ENCODE measurements at regions not wholly inside any gene's neighbourhood (a gene's known extent, or its start where the extent isn't known, plus 50 kb on each side); places are given as distances from the start of the nearest gene placed in this dataset.

DNA sequence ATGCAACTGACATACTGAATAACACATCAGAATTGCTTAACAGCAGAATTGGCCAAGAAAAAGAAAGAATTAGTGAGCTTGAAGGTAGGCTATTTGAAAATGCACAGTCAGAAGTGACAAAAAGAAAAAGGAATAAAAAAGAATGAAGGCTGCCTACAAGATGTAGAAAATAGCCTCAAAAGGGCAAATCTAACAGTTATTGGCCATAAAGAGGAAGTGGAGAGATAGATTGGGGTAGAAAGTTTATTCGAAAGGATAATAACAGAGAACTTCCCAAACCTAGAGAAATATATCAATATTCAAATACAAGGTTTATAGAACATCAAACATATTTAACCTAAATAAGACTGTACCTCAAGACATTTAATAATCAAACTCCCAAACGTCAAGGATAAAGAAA lies 67.5 kb downstream of the ATP6V1G3 start:
- H3K4me1 ChIP-seq (ENCODE audit: control insufficient read depth in 2 of 2, insufficient read depth in 2 of 2, low read length in 1 of 2) = no peaks in the 10 kb centered on the region
- no peaks in the 10 kb centered on the region for H3K27me3 ChIP-seq (ENCODE audit: control insufficient read depth in 1 of 2, insufficient read depth in 2 of 2, low read length in 2 of 2)
- H3K9me3 ChIP-seq (ENCODE audit: control insufficient read depth in 2 of 2, insufficient read depth in 1 of 2, low read depth in 1 of 2, low read length in 1 of 2) = no peaks in the 10 kb centered on the region
- no peaks in the 10 kb centered on the region for H3K36me3 ChIP-seq (ENCODE audit: control insufficient read depth in 2 of 2, insufficient read depth in 2 of 2, low read length in 1 of 2)
- H3K27ac ChIP-seq (ENCODE audit: low read depth in 2 of 2, low read length in 1 of 2) = no peak overlapping the region
- 78 to 80% methylated on average over 2 of the region's 2 CpGs for WGBS, 2 donors
- H3K4me3 ChIP-seq (ENCODE audit: low read depth in 1 of 2, low read length in 2 of 2) = no peak overlapping the region

GRCh38 chr1:198472119-198472518 lies 68.4 kb downstream of the ATP6V1G3 start:
- Histone ChIP-seq H3K27me3 (ENCODE audit: control insufficient read depth in 1 of 2, insufficient read depth in 2 of 2, low read length in 2 of 2) (no peaks in the 10 kb centered on the region), H3K4me1 (ENCODE audit: control insufficient read depth in 2 of 2, insufficient read depth in 2 of 2, low read length in 1 of 2) (no peaks in the 10 kb centered on the region), H3K9me3 (ENCODE audit: control insufficient read depth in 2 of 2, insufficient read depth in 1 of 2, low read depth in 1 of 2, low read length in 1 of 2) (no peaks in the 10 kb centered on the region), H3K4me3 (ENCODE audit: low read depth in 1 of 2, low read length in 2 of 2) (no peak overlapping the region), H3K36me3 (ENCODE audit: control insufficient read depth in 2 of 2, insufficient read depth in 2 of 2, low read length in 1 of 2) (no peaks in the 10 kb centered on the region), H3K27ac (ENCODE audit: low read depth in 2 of 2, low read length in 1 of 2) (no peak overlapping the region)
- 83 to 89% methylated on average over 1 of the region's 1 CpG for WGBS, 2 donors

GRCh38 chr1:198467907-198468306 lies 72.6 kb downstream of the ATP6V1G3 start:
- 89 to 95% methylated on average over 2 of the region's 2 CpGs for WGBS, 2 donors

GRCh38 chr1:198467342-198467741 lies 73.1 kb downstream of the ATP6V1G3 start:
- no peaks in the 10 kb centered on the region for H3K36me3 ChIP-seq (ENCODE audit: control insufficient read depth in 2 of 2, insufficient read depth in 2 of 2, low read length in 1 of 2)
- H3K9me3 ChIP-seq (ENCODE audit: control insufficient read depth in 2 of 2, insufficient read depth in 1 of 2, low read depth in 1 of 2, low read length in 1 of 2) = no peaks in the 10 kb centered on the region
- H3K4me3 ChIP-seq (ENCODE audit: low read depth in 1 of 2, low read length in 2 of 2) = no peak overlapping the region
- H3K27ac ChIP-seq (ENCODE audit: low read depth in 2 of 2, low read length in 1 of 2) = no peak overlapping the region
- WGBS, 2 donors = 62 to 66% methylated on average over 2 of the region's 2 CpGs
- no peaks in the 10 kb centered on the region for H3K4me1 ChIP-seq (ENCODE audit: control insufficient read depth in 2 of 2, insufficient read depth in 2 of 2, low read length in 1 of 2)
- H3K27me3 ChIP-seq (ENCODE audit: control insufficient read depth in 1 of 2, insufficient read depth in 2 of 2, low read length in 2 of 2) = no peaks in the 10 kb centered on the region

More at GRCh38 chr1:198467907-198468306, 72.6 kb downstream of the ATP6V1G3 start:
- no peak overlapping the region for H3K4me3 ChIP-seq (ENCODE audit: low read depth in 1 of 2, low read length in 2 of 2)
- H3K27me3 ChIP-seq (ENCODE audit: control insufficient read depth in 1 of 2, insufficient read depth in 2 of 2, low read length in 2 of 2) = no peaks in the 10 kb centered on the region
- H3K27ac ChIP-seq (ENCODE audit: low read depth in 2 of 2, low read length in 1 of 2) = no peak overlapping the region
- no peaks in the 10 kb centered on the region for H3K36me3 ChIP-seq (ENCODE audit: control insufficient read depth in 2 of 2, insufficient read depth in 2 of 2, low read length in 1 of 2)
- no peaks in the 10 kb centered on the region for H3K9me3 ChIP-seq (ENCODE audit: control insufficient read depth in 2 of 2, insufficient read depth in 1 of 2, low read depth in 1 of 2, low read length in 1 of 2)
- no peaks in the 10 kb centered on the region for H3K4me1 ChIP-seq (ENCODE audit: control insufficient read depth in 2 of 2, insufficient read depth in 2 of 2, low read length in 1 of 2)

DNA sequence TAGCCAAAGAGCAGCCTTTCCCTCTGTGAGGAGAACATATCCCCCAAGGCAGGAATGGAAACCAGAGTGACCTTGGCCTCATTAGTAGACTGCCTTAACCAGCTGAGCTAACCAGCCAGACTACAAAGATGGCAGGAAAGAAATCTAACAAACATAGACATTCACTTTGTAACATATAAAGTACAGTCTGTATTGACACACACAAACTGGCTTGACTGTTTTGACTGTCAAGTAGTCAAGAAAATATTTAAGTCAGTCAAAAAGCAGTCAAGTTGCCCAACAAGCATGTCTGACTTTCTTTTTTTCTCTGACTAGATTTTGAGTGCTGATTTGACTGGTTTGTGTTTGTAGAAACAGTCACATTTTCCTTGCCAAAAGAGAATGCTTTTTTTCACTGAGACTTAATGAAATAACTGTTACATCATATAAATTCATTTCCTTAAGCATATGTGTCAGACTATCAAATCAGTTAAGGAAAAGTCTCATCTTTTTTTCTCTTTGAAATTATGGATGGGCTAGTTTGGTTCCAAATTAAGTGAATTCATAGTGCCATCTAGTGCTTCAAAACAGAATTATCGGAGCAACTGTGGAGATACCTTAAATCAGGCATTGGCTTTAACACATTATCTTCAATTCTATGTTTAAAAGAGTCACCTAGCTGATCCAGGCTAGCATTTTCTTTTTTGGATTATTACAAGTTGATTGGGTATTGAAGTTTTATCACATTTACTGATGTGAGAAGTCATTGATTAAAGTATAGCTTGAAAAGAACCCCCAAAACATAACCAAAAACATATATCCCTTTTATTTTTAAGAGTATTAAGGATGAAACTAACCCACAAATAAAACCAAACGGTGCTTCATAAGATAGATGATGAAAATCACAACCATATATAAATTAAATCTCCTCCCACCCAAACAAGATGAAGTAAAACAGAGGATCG lies 75.0 kb downstream of the ATP6V1G3 start:
- H3K27ac ChIP-seq (ENCODE audit: low read depth in 2 of 2, low read length in 1 of 2) = no peak overlapping the region
- 38 to 39% methylated on average over 3 of the region's 3 CpGs for WGBS, 2 donors

GRCh38 chr1:198463709-198464108 lies 76.8 kb downstream of the ATP6V1G3 start:
- Histone ChIP-seq H3K27me3 (ENCODE audit: control insufficient read depth in 1 of 2, insufficient read depth in 2 of 2, low read length in 2 of 2) (no peaks in the 10 kb centered on the region), H3K36me3 (ENCODE audit: control insufficient read depth in 2 of 2, insufficient read depth in 2 of 2, low read length in 1 of 2) (no peaks in the 10 kb centered on the region), H3K9me3 (ENCODE audit: control insufficient read depth in 2 of 2, insufficient read depth in 1 of 2, low read depth in 1 of 2, low read length in 1 of 2) (no peaks in the 10 kb centered on the region), H3K4me1 (ENCODE audit: control insufficient read depth in 2 of 2, insufficient read depth in 2 of 2, low read length in 1 of 2) (no peaks in the 10 kb centered on the region), H3K4me3 (ENCODE audit: low read depth in 1 of 2, low read length in 2 of 2) (no peak overlapping the region), H3K27ac (ENCODE audit: low read depth in 2 of 2, low read length in 1 of 2) (no peak overlapping the region)

More for the DNA sequence above, 75.0 kb downstream of the ATP6V1G3 start:
- H3K4me3 ChIP-seq (ENCODE audit: low read depth in 1 of 2, low read length in 2 of 2) = no peak overlapping the region
- no peaks in the 10 kb centered on the region for H3K36me3 ChIP-seq (ENCODE audit: control insufficient read depth in 2 of 2, insufficient read depth in 2 of 2, low read length in 1 of 2)
- H3K9me3 ChIP-seq (ENCODE audit: control insufficient read depth in 2 of 2, insufficient read depth in 1 of 2, low read depth in 1 of 2, low read length in 1 of 2) = no peaks in the 10 kb centered on the region
- no peaks in the 10 kb centered on the region for H3K4me1 ChIP-seq (ENCODE audit: control insufficient read depth in 2 of 2, insufficient read depth in 2 of 2, low read length in 1 of 2)
- no peaks in the 10 kb centered on the region for H3K27me3 ChIP-seq (ENCODE audit: control insufficient read depth in 1 of 2, insufficient read depth in 2 of 2, low read length in 2 of 2)

- 52 to 79% methylated on average over 1 of the region's 1 CpG for WGBS, 2 donors
- Histone ChIP-seq H3K4me3 (ENCODE audit: low read depth in 1 of 2, low read length in 2 of 2) (no peak overlapping the region), H3K27ac (ENCODE audit: low read depth in 2 of 2, low read length in 1 of 2) (no peak overlapping the region), H3K36me3 (ENCODE audit: control insufficient read depth in 2 of 2, insufficient read depth in 2 of 2, low read length in 1 of 2) (no peaks in the 10 kb centered on the region), H3K4me1 (ENCODE audit: control insufficient read depth in 2 of 2, insufficient read depth in 2 of 2, low read length in 1 of 2) (no peaks in the 10 kb centered on the region), H3K9me3 (ENCODE audit: control insufficient read depth in 2 of 2, insufficient read depth in 1 of 2, low read depth in 1 of 2, low read length in 1 of 2) (no peaks in the 10 kb centered on the region), H3K27me3 (ENCODE audit: control insufficient read depth in 1 of 2, insufficient read depth in 2 of 2, low read length in 2 of 2) (no peaks in the 10 kb centered on the region)
Observed at GRCh38 chr1:198462365-198463019, 78.0 kb downstream of the ATP6V1G3 start.

- 79 to 86% methylated on average over 3 of the region's 3 CpGs for WGBS, 2 donors
- Histone ChIP-seq H3K27ac (ENCODE audit: low read depth in 2 of 2, low read length in 1 of 2) (no peak overlapping the region), H3K4me3 (ENCODE audit: low read depth in 1 of 2, low read length in 2 of 2) (no peak overlapping the region), H3K4me1 (ENCODE audit: control insufficient read depth in 2 of 2, insufficient read depth in 2 of 2, low read length in 1 of 2) (no peaks in the 10 kb centered on the region), H3K36me3 (ENCODE audit: control insufficient read depth in 2 of 2, insufficient read depth in 2 of 2, low read length in 1 of 2) (no peaks in the 10 kb centered on the region), H3K9me3 (ENCODE audit: control insufficient read depth in 2 of 2, insufficient read depth in 1 of 2, low read depth in 1 of 2, low read length in 1 of 2) (no peaks in the 10 kb centered on the region), H3K27me3 (ENCODE audit: control insufficient read depth in 1 of 2, insufficient read depth in 2 of 2, low read length in 2 of 2) (no peaks in the 10 kb centered on the region)
Observed at GRCh38 chr1:198455966-198456365, 84.5 kb downstream of the ATP6V1G3 start.

DNA sequence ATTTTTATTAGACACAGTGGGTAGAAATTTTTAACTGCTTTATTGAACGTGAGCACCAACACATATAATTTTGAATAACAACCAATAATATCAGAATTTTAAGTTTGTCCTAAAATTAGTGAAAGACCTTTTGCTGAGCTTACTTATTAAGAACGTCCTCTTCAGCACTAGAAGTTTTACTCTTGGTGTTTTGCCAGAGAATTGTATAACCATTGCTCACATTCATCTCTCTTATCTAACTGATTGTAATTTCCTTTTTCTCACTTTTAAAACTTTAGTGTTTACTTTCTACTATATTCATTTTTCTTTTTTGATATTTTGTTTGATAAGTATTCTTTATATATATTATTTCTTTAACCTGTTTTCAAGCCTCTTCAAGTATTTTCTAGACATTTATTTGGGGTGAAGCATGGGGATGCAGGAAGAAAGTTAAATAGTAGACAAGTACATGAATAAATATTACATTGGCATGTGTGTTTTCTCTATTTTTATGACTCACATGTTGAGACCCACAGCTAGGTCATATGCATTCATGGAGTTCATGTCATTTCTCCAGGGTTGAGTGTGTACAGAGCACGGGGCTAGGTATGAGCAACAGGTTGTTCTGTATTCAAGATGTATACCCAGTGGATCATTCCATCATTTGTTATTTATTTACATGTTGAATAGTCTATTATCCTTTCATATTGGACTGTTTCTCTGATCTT lies 90.6 kb downstream of the ATP6V1G3 start:
- no peaks in the 10 kb centered on the region for H3K27me3 ChIP-seq (ENCODE audit: control insufficient read depth in 1 of 2, insufficient read depth in 2 of 2, low read length in 2 of 2)
- H3K9me3 ChIP-seq (ENCODE audit: control insufficient read depth in 2 of 2, insufficient read depth in 1 of 2, low read depth in 1 of 2, low read length in 1 of 2) = no peaks in the 10 kb centered on the region
- 38 to 41% methylated on average over 3 of the region's 3 CpGs for WGBS, 2 donors
- H3K4me1 ChIP-seq (ENCODE audit: control insufficient read depth in 2 of 2, insufficient read depth in 2 of 2, low read length in 1 of 2) = no peaks in the 10 kb centered on the region
- no peak overlapping the region for H3K27ac ChIP-seq (ENCODE audit: low read depth in 2 of 2, low read length in 1 of 2)
- H3K36me3 ChIP-seq (ENCODE audit: control insufficient read depth in 2 of 2, insufficient read depth in 2 of 2, low read length in 1 of 2) = no peaks in the 10 kb centered on the region
- H3K4me3 ChIP-seq (ENCODE audit: low read depth in 1 of 2, low read length in 2 of 2) = no peak overlapping the region
